ENCODE measurements at regions not wholly inside any gene's neighbourhood (a gene's known extent, or its start where the extent isn't known, plus 50 kb on each side); places are given as distances from the start of the nearest gene placed in this dataset.

GRCh38 chr15:29451201-29451781 is 181.7 kb upstream of the NSMCE3 start:
- no peak for DNase-seq

- DNase-seq, result no peak
Observed at GRCh38 chr15:29449136-29449535, 179.5 kb upstream of the NSMCE3 start.

- no peak for DNase-seq
Observed at GRCh38 chr15:29448320-29448719, 178.7 kb upstream of the NSMCE3 start.

GRCh38 chr15:29446480-29446879 is 176.9 kb upstream of the NSMCE3 start:
- no peak for DNase-seq

- no peak for DNase-seq
Observed at GRCh38 chr15:29442532-29442931, 172.9 kb upstream of the NSMCE3 start.

GRCh38 chr15:29440541-29440940 is 170.9 kb upstream of the NSMCE3 start:
- no peak for DNase-seq

- no peak for DNase-seq
Observed at GRCh38 chr15:29438703-29439055, 169.1 kb upstream of the NSMCE3 start.

- DNase-seq, result no peak
Observed at GRCh38 chr15:29437888-29438702, 168.5 kb upstream of the NSMCE3 start.

GRCh38 chr15:29435811-29436210 is 166.2 kb upstream of the NSMCE3 start:
- DNase-seq, result no peak

- no peak for DNase-seq
Observed at GRCh38 chr15:29434280-29434679, 164.7 kb upstream of the NSMCE3 start.

- DNase-seq, result no peak
Observed at GRCh38 chr15:29433507-29434248, 164.1 kb upstream of the NSMCE3 start.

- DNase-seq, result no peak
Observed at GRCh38 chr15:29433050-29433318, 163.4 kb upstream of the NSMCE3 start.

GRCh38 chr15:29432191-29433049 is 162.8 kb upstream of the NSMCE3 start:
- DNase-seq, result no peak

GRCh38 chr15:29430831-29431230 is 161.2 kb upstream of the NSMCE3 start:
- DNase-seq, result no peak

GRCh38 chr15:29430124-29430523 is 160.5 kb upstream of the NSMCE3 start:
- no peak for DNase-seq

GRCh38 chr15:29429584-29429983 is 160.0 kb upstream of the NSMCE3 start:
- DNase-seq, result no peak

- DNase-seq, result no peak
Observed at GRCh38 chr15:29428925-29429573, 159.4 kb upstream of the NSMCE3 start.

- DNase-seq, result no peak
Observed at GRCh38 chr15:29425864-29426263, 156.2 kb upstream of the NSMCE3 start.

- no peak for DNase-seq
Observed at GRCh38 chr15:29424118-29424517, 154.5 kb upstream of the NSMCE3 start.

GRCh38 chr15:29422606-29423005 is 153.0 kb upstream of the NSMCE3 start:
- no peak for DNase-seq

- no peak for DNase-seq
Observed at GRCh38 chr15:29420188-29420587, 150.6 kb upstream of the NSMCE3 start.

- DNase-seq, result no peak
Observed at GRCh38 chr15:29418931-29419330, 149.3 kb upstream of the NSMCE3 start.

- DNase-seq, result no peak
Observed at GRCh38 chr15:29418178-29418577, 148.6 kb upstream of the NSMCE3 start.
